ELR (cell line): ENCODE measurements at regions not wholly inside any gene's neighbourhood (a gene's known extent, or its start where the extent isn't known, plus 50 kb on each side); places are given as distances from the start of the nearest gene placed in this dataset.

Experiments used
- DNase-seq: peaks from one replicate; pipeline ENCODE4 v3.0.0-alpha.2; 2015; ENCODE audit warnings: low read depth

DNA sequence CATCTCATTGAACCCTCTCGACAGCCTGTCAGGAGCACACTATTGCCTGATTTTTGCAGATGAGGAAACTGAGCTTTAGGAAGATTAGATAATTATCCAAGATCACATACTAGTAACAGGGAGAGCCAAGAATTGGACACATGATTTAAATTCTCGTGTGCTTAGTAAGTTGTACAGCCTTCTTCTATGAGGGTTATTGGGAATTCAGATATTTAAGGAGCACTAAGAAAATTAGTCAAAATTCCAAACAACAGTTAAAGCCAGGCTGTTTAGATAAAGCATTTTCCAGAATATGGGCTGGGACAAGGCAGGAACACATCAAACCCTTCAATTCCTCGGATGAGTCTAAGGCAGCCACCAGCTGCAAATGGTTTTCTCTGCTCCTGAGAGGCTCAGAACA is 148.8 kb downstream of the TMEM30B start:
- DNase-seq = no peak

DNA sequence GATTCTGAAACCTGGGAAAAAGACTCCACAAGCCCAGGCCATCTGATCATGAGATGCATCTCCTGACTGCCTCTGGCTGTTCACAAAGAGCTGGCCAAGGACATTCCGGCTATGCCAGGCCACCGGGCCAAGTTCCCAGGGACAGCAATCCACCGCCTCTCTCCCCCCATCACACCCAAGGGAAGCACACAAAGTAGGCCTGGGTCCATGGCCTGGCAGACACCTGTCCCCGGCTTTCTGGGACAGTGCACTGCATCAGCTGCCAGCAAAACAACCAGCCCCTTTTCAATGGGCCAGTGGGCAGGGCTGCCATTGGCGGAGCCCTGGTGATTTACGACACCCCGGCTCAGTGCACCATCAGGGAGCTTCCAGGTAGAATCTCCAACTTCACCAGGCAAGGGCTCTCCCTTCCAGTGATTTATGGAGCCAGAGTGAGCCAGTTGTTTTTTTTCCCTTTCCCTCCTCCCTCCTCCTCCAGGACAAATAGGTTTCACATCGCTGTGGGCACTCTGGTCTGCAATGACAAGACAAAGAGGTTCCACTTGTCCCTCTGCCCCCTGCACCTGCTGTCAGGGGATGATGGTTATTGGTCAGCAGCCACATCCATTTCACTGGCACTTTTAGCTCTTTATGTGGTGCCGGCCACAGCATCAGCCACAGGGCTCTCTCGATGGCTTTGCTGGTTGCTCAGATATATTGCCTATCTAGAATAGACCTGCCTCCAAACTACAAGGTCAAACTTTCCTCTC is 149.6 kb downstream of the SLC38A6 start:
- DNase-seq = no peak

DNA sequence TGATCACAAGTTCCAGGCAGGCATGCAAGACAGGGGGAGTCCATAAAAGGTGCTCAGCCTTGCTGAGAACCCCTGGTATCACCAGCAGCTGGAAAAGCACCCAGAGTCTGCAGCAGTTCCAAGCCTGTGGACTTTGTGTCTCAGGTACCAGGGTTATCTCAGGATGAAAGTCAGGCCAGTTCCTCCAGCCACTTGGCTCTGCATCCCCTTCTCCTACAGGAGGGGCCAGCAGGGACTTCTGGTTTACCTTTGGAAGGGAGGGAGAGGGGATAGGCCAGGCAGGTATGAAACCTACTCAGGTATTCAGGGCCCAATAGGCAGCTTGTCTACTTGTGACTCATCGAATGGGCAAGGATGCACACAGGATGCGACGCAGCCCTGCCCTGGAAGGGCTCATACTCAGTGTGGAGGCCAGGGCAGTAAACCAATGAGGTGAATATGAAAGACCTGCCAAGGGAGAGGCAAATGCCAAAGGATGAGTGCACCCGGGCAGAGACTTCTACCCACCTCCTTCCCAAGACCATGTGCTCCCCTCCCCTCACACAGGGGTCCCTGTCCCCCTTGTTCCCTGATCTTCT is 148.2 kb downstream of the SLC38A6 start:
- no peak for DNase-seq

DNA sequence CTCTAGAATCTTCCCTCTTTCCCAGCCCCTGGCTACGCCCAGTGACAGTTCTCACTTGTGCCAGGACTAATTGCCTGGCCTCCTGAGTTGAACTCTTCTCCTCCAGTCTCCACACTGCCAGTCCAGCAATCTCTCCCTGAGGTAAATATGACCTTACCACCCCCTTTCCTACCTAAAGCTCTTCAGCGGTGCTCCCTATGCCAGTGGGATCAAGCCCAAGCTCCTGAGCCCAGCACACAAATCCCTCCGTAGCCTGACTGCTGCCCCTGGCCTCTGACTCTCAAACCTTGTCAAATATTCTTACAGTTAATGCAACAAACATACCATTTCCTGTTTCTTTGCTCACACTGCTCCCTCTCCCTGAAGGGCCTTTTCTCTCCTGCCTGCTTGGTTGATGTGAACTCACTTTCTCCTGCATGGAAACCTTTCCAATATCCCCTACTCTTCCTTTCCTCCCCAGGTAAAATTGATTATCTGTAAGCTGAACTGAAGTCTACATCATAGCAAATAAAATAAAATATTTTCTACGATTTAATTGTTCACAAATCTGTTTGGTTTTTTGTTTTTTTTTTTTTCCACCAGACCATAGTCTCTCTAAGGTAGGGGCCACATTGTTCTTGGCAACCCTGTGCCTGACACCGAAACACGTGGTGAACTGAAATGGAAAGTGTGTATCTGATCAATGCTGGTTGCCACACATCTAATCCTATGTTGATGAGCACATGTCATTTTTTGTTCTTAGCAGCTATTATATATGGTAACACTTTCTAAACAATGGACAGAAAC is 147.5 kb downstream of the SLC38A6 start:
- DNase-seq = peak; percentile 19

DNA sequence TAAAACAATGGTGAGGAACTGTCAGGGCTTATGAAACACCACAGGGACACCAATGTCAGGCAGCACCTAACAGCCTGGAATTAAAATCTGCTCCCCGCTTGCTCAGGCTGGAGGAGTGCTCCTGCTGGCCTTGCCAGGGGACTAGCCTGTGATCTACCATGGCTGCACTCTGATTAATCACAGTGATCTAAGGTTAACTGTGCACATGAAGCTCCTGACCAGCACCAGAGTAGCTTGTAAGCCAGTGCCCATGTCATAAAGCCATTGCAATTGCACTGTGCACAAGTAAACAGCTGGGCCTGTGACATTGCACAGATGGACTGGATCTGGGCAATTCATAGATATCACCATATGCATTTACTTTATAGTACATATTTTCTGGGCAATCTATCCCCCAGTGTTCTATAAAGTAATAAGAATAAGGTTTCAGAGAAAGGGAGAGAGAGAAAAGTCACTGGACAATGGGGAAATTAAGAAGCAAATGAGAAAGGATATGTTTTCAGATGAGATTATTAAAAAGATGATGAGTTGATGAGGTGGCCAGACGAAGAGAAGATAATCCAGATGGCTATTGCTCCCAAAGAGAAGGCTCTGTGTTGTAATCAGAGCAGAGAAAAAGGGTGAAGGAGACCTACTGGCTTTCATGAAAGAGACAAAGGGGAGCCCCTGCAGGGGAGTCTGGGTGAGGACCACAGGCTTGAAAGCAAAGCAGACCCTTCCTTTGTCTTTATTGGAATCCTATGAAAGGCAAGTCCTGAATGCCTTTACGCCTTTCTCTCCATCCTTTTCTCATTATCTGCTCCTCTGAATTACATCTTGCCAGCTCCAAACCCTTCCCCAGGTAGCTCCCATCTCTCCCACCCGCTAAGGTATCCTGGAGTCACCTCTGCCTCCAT is 145.8 kb downstream of the SLC38A6 start:
- DNase-seq = no peak

- no peak for DNase-seq
Observed at GRCh38 chr14:61125867-61126572, 145.0 kb downstream of the SLC38A6 start.

DNA sequence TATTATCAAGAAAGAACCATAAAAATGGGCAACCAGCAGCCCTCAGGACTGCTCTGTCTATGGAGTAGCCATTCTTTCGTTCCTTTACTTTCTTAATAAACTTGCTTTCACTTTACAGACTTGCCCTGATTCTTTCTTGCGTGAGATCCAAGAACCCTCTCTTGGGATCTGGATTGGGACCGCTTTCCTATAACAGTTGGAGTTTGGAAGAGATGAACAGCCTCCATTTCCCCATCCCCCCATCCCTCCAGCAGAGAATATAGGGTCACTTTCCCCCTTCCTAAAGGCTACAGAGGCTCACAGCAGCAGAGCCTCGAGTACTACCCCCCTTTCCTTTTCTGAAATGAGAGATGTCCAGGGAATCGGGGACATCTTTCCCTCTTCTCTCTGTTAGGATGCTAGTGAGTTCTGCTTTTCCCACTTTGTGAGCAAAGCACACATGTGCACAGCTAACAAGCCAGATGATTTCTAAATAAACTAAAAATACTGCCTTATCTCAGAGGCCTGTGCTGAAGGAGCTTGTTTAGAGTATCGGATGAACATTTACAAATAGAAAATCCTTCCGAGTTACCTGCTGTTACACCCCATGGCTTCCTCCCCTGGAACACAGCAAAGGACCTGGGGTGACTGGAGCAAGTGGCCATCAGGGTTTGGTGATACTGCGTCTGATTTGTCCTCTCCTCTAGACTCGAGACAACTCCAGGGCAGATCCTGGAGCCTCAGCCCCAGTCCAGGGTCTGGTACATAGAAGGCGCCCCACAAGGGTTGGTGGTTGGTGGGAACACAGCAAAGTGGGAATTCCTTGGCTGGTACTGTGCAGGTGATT is 144.2 kb downstream of the SLC38A6 start:
- no peak for DNase-seq

- DNase-seq = no peak
Observed at GRCh38 chr14:61122862-61123261, 141.8 kb downstream of the SLC38A6 start.

DNA sequence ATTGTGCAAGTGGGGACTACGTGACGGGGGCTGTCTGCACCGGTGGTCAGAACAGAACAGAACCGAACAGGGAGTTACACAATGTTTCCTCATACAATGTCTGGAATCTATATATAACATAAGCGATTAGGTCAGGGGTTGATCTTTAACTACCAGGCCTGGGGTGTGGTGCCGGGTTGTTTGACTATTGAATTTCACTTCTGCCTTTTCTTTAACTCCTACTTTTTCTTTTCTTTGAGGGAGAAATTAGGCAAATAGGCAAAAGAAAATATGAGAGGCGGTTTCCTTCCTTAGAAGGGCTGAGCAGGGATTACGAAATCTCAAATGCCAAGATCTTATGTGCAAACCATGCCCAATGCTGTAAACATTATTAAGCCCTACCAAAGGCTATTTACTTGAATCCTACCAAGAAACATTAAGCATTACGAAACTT is 140.3 kb downstream of the SLC38A6 start:
- no peak for DNase-seq

GRCh38 chr14:61120576-61120975 is 139.5 kb downstream of the SLC38A6 start:
- no peak for DNase-seq

- no peak for DNase-seq
Observed at GRCh38 chr14:61119006-61119405, 138.0 kb downstream of the SLC38A6 start.

GRCh38 chr14:61116369-61116768 is 135.3 kb downstream of the SLC38A6 start:
- DNase-seq = no peak

- no peak for DNase-seq
Observed at GRCh38 chr14:61113561-61114225, 132.6 kb downstream of the SLC38A6 start.

GRCh38 chr14:61112506-61112905 is 131.5 kb downstream of the SLC38A6 start:
- DNase-seq = no peak

DNA sequence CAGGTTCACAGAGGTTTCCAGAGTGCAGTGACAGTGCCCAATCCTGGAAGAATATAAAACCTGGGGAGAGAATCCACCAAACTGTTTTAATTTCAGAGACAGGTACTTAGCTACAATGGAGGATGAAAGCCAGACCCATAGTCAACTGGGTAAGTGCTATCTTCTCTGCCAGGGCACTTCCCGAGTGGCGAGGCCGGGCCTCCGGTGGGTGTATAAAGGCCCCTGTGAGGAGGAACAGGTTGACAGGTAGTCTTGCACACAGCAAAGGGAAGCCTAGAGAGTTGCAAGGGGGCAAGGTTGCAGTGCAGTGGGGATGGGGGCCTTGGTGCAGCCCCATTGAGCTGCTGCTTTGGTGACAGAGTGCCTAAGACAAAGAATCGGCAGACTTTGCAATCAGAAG is 130.7 kb downstream of the SLC38A6 start:
- no peak for DNase-seq

DNA sequence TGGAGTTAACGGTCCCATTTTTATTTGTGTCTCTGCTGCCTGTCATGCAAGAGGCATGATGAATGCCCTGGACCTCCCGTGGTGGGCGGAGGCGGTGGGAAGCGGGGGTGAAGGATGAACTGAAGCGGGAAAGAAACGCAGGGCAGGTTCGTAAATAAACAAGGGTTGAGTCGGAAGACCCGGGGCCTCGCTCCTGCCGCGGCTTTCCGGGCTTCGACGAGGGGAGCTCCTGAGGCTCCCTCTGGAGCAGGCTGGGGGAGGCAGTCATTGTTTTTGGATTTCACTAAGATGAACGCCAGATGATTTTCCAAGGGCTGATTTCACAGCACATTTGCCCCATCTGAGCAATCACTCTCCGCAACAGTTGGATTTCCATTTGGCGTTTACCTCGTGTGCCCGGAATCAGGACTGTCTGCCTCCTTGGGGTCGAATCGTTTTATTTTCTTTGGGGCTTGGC is 130.2 kb downstream of the SLC38A6 start:
- no peak for DNase-seq

- no peak for DNase-seq
Observed at GRCh38 chr14:61110316-61111082, 129.5 kb downstream of the SLC38A6 start.

GRCh38 chr14:61109288-61109687 is 128.2 kb downstream of the SLC38A6 start:
- DNase-seq = no peak

DNA sequence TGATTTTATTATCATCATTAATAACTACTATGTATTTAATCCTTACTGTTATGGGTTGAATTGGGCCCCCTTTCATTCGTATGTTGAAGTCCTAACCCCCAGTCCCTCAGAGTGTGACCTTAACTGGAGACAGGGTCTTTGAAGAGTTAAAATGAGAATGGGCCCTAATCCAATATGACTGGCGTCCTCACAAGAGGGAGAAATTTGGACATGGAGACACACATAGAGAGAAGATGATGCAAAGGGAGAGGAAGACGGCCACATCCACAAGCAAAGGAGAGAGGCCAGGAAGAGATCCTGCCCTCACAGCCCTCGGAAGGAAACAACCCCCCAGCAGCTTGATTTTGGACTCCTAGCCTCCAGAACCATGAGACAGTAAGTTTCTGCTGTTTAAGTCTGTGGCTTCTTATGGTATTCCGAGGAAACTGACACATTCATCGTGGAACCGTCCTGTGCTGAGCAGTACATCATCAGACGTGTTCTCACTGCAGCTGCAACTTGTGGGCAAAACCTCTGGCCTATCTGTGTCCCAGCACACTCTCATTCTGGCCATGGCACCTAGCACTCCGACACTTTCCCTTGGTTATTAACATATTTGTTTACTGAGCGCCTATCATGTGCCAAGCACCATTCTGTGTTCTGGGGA is 127.6 kb downstream of the SLC38A6 start:
- no peak for DNase-seq
